DMS79 treated with DMSO at 0.1 percent for 48 hours (cell line): ENCODE measurements at regions not wholly inside any gene's neighbourhood (a gene's known extent, or its start where the extent isn't known, plus 50 kb on each side); places are given as distances from the start of the nearest gene placed in this dataset.
"Not testable (repeated sequence)": the region's sequence is repeated elsewhere in the genome, so short reads cannot be mapped to it uniquely, and the experiment has no call there.

Experiments
- DNase-seq: peaks from one replicate; lab custom pipeline; 2025; lab: John Stamatoyannopoulos, UW

- DNase-seq = no peak
Observed at GRCh38 chr10:7108141-7108540, 302.7 kb downstream of the SFMBT2 start.

DNA sequence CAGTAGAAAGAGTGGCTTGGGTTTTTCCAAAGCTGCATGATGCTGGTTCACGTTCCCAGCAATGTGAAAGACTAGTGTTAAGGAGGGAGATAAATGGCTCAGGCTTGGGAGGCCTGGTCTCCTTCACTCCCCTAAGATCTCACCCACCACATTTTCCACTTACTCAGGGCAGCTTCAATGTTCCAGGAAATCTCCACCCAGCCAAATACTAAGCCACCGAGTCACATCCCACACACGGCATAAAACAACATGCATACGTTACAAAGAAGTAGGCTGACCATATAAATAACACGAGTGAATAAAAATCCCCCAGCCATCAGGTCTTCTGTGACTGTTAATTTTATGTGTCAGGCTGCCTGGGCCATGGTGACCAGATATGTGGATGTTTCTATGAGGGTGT is 303.5 kb downstream of the SFMBT2 start:
- DNase-seq = no peak

DNA sequence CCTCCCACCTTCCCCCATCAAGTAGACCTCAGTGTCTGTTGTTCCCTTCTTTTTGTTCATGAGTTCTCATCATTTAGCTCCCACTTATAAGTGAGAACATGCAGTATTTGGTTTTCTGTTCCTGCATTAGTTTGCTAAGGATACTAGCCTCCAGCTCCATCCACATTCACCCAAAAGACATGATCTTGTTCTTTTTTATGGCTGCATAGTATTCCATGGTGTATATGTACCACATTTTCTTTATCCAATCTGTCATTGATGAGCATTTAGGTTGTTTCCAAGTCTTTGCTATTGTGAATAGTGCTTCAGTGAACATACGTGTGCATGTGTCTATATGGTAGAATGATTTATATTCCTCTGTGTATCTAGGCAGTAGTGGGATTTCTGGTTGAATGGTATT is 306.5 kb downstream of the SFMBT2 start:
- DNase-seq = not testable (repeated sequence)

DNA sequence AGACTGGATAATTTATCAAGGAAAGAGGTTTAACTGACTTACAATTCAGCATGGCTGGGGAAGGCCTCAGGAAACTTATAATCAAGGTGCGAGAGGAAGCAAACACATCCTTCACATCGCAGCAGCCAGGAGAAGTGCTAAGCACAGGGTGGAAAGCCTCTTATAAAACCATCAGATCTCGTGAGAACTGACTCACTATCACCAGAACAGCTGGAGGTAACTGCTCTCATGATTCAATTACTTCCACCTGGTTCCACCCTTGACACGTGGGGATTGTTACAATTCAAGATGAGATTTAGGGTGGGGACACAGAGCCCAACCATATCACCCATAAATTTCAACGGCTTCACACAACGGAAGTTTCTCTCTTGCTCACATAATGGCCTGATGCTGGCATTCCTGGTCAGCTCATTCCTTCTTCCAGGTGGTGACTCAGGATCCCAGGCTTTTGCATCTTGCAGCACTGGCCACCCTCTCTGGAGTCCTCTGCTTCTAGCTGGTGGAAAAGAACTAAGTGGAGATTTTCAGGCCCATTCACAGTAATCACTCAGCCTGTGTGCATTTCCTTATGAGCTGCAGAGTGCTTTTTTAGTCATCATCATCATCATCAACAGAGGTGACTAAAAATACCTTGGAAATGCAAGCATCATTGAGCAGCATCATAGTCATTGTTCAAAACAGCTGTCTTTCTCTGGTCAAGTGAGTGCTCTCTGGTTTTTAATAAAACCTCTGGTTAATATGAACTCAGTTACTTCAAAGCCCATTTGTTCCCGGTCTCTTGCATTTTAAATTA is 308.1 kb downstream of the SFMBT2 start:
- no peak for DNase-seq

- DNase-seq = no peak
Observed at GRCh38 chr10:7102084-7102483, 308.8 kb downstream of the SFMBT2 start.

- no peak for DNase-seq
Observed at GRCh38 chr10:7101451-7101850, 309.4 kb downstream of the SFMBT2 start.

GRCh38 chr10:7100032-7100702 is 310.7 kb downstream of the SFMBT2 start:
- no peak for DNase-seq

- DNase-seq = no peak
Observed at GRCh38 chr10:7098160-7098762, 312.6 kb downstream of the SFMBT2 start.

DNA sequence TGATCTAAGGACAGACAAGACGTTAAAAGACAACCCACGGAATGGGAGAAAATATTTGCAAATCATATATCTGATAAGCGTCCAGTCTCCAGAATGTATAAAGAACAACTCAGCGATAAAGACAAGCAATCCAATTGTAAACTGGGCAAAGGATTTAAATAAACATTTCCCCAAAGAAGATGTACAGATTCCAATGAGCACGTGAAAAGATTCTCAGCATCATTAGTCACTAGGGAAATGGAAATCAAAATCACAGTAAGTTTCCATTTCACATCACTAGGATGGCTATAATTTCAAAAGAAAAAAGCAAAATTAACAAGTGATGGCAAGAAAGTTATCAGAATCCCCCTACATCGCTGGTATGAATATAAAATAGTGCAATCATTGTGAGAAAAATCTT is 316.1 kb downstream of the SFMBT2 start:
- no peak for DNase-seq

- no peak for DNase-seq
Observed at GRCh38 chr10:7093368-7093767, 317.5 kb downstream of the SFMBT2 start.

DNA sequence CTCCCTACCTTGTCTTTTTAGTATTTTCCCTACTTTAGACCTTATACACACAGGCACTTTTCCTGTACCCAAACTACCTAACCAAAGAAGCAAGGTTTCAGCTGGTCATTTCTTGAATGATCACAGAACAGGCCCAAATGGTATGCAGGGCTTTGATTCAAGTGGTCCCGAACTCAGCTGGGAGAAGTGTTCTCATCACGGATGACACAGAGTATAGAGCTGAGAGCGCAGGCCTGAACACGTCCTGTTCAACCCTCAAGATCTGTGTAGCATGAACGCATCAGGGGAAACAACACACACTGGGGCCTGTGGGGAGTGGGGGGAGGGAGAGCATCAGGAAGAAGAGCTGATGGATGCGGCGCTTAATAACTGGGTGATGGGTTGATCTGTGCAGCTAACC is 318.2 kb downstream of the SFMBT2 start:
- DNase-seq = no peak

- peak; percentile 4 for DNase-seq
Observed at GRCh38 chr10:7090529-7090928, 320.3 kb downstream of the SFMBT2 start.

DNA sequence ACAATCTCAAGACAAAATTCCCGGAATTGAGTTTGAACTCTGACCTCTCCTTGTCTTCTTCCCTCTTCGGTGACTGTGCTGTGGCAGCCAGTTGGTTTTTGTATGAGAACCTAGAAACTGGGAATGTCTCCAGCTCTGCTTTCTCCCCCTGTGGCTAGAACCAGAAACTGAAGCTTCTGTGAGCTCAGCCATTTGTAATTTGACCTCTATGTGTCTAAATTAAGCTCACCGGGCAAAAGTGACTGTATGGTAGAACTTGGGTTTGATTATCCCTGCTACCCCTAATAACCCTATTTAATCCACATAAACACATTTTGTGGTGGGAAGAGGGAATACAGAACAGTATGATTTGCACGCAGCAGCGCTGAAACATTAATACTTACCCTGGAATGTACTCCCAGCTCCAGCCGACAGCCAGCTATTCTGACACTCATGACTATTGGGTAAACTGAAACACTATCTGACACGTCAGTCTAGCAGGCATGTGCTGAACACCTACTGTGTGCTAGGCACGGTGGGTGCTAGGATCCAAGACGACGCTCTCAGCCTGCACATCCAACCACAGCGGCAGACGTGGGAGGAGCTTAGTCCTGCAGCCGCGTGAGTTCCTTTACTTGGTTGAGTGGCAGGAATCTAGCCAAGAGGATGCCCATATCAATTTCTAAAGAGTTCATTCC is 324.8 kb downstream of the SFMBT2 start:
- DNase-seq = no peak

DNA sequence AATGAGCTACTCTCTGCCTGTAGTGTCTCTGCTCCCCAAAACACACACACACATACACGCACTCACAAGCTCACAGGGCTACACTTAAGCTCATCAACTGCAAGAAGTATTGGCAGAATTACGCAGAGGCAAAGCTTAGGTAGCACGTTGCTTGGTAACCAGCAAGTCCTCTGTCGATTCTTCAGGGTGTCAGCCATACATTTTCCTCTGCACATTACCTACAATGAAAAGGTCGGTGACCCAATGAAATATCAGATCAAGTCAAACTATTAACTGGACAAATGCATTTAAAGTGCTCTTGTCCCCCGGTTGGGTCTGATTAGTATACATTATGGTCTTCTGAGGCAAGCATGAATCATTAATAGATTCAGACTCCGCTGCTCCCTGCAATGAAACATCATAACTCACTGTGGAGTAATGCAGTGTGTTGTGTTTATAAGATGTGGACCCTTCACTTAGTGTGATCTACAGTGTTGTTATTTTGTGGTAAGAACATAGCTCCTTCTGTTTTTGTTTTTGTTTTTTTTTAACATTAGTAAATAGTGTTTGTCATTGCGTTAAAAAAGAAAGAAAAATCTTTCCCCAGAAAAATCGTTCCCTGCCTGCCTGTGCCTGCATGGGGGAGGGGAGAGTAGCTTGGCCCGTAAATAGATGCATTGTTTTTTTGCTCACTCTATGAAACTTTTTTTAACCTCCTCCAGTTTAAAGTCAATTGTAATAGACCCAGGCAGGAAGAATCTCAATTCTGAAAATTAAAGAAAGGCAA is 325.5 kb downstream of the SFMBT2 start:
- no peak for DNase-seq

GRCh38 chr10:7084280-7085005 is 326.4 kb downstream of the SFMBT2 start:
- no peak for DNase-seq

GRCh38 chr10:7082967-7083366 is 327.9 kb downstream of the SFMBT2 start:
- DNase-seq = no peak

DNA sequence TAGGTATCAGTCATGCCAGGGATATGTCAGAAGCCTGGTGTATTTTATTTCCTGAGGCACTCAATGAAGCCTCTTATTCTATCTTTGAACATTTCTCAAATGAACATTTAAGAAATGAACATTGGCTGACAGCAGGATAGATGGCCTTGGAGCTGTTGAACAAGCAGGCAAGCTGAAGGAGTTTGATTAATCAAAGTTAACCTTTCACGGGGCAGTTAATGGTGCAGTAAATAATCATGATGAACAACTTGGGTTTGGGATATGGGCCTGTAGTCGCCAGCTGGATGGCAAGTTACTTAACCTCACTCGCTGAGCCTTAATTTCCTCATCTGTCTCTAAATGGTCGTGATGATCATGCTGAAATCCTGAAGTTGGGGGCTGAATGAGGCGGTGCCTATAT is 333.0 kb downstream of the SFMBT2 start:
- no peak for DNase-seq

DNA sequence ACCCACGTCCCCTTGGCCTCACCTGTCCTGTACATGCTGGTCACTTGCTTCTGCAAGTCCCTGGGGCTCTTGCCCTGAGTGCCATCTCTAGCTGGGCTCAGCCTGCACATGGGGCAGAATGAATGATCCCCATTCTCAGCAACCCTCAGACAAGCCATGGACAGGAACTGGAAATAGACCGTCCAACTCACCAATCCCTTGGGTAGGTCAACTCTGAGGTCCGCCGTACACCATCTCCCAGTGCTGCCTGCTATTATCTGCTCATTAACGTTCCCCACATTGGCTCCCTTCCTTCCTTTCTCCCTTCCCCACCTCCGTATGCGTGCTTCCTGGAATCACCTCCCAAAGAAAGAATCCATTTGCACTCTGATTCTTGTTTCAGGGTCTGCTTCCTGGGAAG is 335.0 kb downstream of the SFMBT2 start:
- no peak for DNase-seq

GRCh38 chr10:7075110-7075509 is 335.7 kb downstream of the SFMBT2 start:
- no peak for DNase-seq

GRCh38 chr10:7071421-7071820 is 339.4 kb downstream of the SFMBT2 start:
- DNase-seq = no peak

DNA sequence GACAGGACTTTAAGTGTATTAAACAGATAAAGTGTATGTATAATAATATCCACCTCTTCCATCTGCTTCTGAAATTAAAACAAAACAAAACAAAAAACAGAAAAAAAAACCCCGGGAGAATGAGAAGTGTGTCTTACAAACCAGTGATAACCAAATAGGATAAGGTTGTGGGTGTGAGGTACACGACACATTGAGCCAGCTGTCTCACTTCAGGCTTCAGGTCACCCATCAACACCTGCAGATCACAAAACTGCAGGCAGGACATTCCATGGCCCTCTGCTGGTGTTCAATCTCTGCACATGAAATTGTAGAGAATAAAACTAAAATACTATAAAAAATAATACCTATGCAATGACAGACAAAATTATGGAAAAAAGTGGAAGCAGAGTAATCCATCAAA is 339.9 kb downstream of the SFMBT2 start:
- no peak for DNase-seq
